ENCODE measurements at regions not wholly inside any gene's neighbourhood (a gene's known extent, or its start where the extent isn't known, plus 50 kb on each side); places are given as distances from the start of the nearest gene placed in this dataset.

- no peak for TF ChIP-seq MLLT1 (IDR thresholded peaks at IDR 0.05)
- TF ChIP-seq CBFB (IDR thresholded peaks at IDR 0.05; ENCODE audit: low read depth) = no peak
- TF ChIP-seq, protein P1, sequence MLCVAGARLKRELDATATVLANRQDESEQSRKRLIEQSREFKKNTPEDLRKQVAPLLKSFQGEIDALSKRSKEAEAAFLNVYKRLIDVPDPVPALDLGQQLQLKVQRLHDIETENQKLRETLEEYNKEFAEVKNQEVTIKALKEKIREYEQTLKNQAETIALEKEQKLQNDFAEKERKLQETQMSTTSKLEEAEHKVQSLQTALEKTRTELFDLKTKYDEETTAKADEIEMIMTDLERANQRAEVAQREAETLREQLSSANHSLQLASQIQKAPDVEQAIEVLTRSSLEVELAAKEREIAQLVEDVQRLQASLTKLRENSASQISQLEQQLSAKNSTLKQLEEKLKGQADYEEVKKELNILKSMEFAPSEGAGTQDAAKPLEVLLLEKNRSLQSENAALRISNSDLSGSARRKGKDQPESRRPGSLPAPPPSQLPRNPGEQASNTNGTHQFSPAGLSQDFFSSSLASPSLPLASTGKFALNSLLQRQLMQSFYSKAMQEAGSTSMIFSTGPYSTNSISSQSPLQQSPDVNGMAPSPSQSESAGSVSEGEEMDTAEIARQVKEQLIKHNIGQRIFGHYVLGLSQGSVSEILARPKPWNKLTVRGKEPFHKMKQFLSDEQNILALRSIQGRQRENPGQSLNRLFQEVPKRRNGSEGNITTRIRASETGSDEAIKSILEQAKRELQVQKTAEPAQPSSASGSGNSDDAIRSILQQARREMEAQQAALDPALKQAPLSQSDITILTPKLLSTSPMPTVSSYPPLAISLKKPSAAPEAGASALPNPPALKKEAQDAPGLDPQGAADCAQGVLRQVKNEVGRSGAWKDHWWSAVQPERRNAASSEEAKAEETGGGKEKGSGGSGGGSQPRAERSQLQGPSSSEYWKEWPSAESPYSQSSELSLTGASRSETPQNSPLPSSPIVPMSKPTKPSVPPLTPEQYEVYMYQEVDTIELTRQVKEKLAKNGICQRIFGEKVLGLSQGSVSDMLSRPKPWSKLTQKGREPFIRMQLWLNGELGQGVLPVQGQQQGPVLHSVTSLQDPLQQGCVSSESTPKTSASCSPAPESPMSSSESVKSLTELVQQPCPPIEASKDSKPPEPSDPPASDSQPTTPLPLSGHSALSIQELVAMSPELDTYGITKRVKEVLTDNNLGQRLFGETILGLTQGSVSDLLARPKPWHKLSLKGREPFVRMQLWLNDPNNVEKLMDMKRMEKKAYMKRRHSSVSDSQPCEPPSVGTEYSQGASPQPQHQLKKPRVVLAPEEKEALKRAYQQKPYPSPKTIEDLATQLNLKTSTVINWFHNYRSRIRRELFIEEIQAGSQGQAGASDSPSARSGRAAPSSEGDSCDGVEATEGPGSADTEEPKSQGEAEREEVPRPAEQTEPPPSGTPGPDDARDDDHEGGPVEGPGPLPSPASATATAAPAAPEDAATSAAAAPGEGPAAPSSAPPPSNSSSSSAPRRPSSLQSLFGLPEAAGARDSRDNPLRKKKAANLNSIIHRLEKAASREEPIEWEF (IDR thresholded peaks at IDR 0.05; ENCODE audit: insufficient replicate concordance, low read depth, low read length) = no peak
- no peak for TF ChIP-seq E2F8 (IDR thresholded peaks at IDR 0.05; ENCODE audit: low read depth, partially characterized antibody)
- TF ChIP-seq, protein P2, sequence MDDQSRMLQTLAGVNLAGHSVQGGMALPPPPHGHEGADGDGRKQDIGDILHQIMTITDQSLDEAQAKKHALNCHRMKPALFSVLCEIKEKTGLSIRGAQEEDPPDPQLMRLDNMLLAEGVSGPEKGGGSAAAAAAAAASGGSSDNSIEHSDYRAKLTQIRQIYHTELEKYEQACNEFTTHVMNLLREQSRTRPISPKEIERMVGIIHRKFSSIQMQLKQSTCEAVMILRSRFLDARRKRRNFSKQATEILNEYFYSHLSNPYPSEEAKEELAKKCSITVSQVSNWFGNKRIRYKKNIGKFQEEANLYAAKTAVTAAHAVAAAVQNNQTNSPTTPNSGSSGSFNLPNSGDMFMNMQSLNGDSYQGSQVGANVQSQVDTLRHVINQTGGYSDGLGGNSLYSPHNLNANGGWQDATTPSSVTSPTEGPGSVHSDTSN (IDR thresholded peaks at IDR 0.05; ENCODE audit: insufficient replicate concordance, low read depth, low read length) = no peak
- TF ChIP-seq HSF1 (IDR thresholded peaks at IDR 0.05; ENCODE audit: low read depth, low read length) = no peak
- TF ChIP-seq SIN3A (IDR thresholded peaks at IDR 0.05; ENCODE audit: low read depth, low read length) = no peak
- TF ChIP-seq, protein P3, sequence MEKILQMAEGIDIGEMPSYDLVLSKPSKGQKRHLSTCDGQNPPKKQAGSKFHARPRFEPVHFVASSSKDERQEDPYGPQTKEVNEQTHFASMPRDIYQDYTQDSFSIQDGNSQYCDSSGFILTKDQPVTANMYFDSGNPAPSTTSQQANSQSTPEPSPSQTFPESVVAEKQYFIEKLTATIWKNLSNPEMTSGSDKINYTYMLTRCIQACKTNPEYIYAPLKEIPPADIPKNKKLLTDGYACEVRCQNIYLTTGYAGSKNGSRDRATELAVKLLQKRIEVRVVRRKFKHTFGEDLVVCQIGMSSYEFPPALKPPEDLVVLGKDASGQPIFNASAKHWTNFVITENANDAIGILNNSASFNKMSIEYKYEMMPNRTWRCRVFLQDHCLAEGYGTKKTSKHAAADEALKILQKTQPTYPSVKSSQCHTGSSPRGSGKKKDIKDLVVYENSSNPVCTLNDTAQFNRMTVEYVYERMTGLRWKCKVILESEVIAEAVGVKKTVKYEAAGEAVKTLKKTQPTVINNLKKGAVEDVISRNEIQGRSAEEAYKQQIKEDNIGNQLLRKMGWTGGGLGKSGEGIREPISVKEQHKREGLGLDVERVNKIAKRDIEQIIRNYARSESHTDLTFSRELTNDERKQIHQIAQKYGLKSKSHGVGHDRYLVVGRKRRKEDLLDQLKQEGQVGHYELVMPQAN (conservative IDR thresholded peaks at IDR 0.05) = no peak
Observed at GRCh38 chr12:124387528-124387911, 92.6 kb downstream of the RFLNA start (continued).

Data from GM12878 (cell line).